Spleen (tissue), 11 donors: ENCODE measurements at regions not wholly inside any gene's neighbourhood (a gene's known extent, or its start where the extent isn't known, plus 50 kb on each side); places are given as distances from the start of the nearest gene placed in this dataset.

Experiments
- DNase-seq: peaks from one replicate; pipeline ENCODE4 v3.0.0-alpha.2; 2020
- H3K27ac ChIP-seq, 8 donors: fragments of 200-600 bp; sonication (generic) in 7 of 8; 1 replicate in 4 of 8; 2 replicates in 4 of 8; pipeline versions ENCODE4 v1.5.0 to v1.8.0; 2016 to 2021; ENCODE audit warnings: inconsistent platforms in 4 of 8, mild to moderate bottlenecking in 4 of 8, moderate library complexity in 1 of 8
- H3K27me3 ChIP-seq, 7 donors: fragments of 200-600 bp; sonication (generic) in 6 of 7; replicated peaks in 1 of 7; 1 replicate in 4 of 7; 2 replicates in 3 of 7; pipeline versions ENCODE4 v1.5.0 to v1.8.0; 2016 to 2021; ENCODE audit warnings: inconsistent platforms in 3 of 7, mild to moderate bottlenecking in 1 of 7
- H3K36me3 ChIP-seq, 6 donors: fragments of 200-600 bp; sonication (generic) in 5 of 6; 1 replicate in 4 of 6; 2 replicates in 2 of 6; pipeline versions ENCODE4 v1.5.0 to v1.8.0; 2016 to 2021; ENCODE audit warnings: inconsistent platforms in 2 of 6
- H3K4me1 ChIP-seq, 6 donors: fragments of 200-600 bp; sonication (generic) in 5 of 6; 1 replicate in 3 of 6; 2 replicates in 3 of 6; pipeline versions ENCODE4 v1.5.0 to v1.8.0; 2016 to 2021; ENCODE audit warnings: inconsistent platforms in 3 of 6
- H3K4me3 ChIP-seq, 8 donors: fragments of 200-600 bp; sonication (generic) in 7 of 8; 1 replicate in 4 of 8; 2 replicates in 4 of 8; pipeline versions ENCODE4 v1.5.0 to v1.8.0; 2016 to 2021; ENCODE audit warnings: inconsistent platforms in 4 of 8, mild to moderate bottlenecking in 4 of 8, moderate library complexity in 2 of 8
- H3K9me3 ChIP-seq, 8 donors: fragments of 200-600 bp; sonication (generic) in 7 of 8; 1 replicate in 4 of 8; 2 replicates in 4 of 8; pipeline versions ENCODE4 v1.5.0 to v1.8.0; 2016 to 2021; ENCODE audit warnings: inconsistent platforms in 4 of 8
- POLR2A ChIP-seq, 3 donors: fragments of 450-650 bp; IDR thresholded peaks; one replicate each; pipeline ENCODE4 v1.5.1; 2017; ENCODE audit warnings: antibody characterized with exemption in 3 of 3, mild to moderate bottlenecking in 1 of 3
- POLR2AphosphoS5 ChIP-seq, 3 donors: sonication (generic); formaldehyde crosslinking; IDR thresholded peaks; one replicate each; pipeline ENCODE4 v1.5.1; 2017; ENCODE audit warnings: antibody characterized with exemption in 3 of 3
- WGBS, 5 donors: extraction: QIAGEN DNeasy Blood & Tissue Kit in 3 of 5; methylation state at CpG; one replicate each; pipeline versions ENCODE4 v1.1.5 to v1.1.7; 2013 to 2018; 5-methylcytosine and 5-hydroxymethylcytosine counted together
- intact Hi-C: fragments of 100-400 bp; cut with DNase I; formaldehyde crosslinking; loops from one replicate; pipeline ENCODE4 v1.15.0; 2023; ENCODE audit warnings: low total_unique reads
- TF ChIP-seq, protein P1 (sequence below), 11 experiments: fragments of 200-600 bp in 7 of 11; fragments of 450-650 bp in 4 of 11; sonication (generic) in 4 of 11; IDR thresholded peaks in 8 of 11; conservative IDR thresholded peaks in 3 of 11; 1 replicate in 7 of 11; 2 replicates in 4 of 11; pipeline versions ENCODE4 v1.4.0 to v1.8.0; 2016 to 2021; ENCODE audit warnings: antibody characterized with exemption in 11 of 11, inconsistent platforms in 4 of 11, mild to moderate bottlenecking in 1 of 11
- donor health status: healthy with polysubstance abuse.
- donor health status: DM: no; HTN: no; CAD: no; lungs with moderate emphysema.
- donor health status: DM: no; HTN: no; CAD: no.
- donor health status: Bipolar disorder and iron deficiency.
- donor health status: healthy.
- donor health status: DM: no; HTN: no; CAD: no.
- donor health status: DM: yes; HTN: yes; CAD: no.

DNA sequence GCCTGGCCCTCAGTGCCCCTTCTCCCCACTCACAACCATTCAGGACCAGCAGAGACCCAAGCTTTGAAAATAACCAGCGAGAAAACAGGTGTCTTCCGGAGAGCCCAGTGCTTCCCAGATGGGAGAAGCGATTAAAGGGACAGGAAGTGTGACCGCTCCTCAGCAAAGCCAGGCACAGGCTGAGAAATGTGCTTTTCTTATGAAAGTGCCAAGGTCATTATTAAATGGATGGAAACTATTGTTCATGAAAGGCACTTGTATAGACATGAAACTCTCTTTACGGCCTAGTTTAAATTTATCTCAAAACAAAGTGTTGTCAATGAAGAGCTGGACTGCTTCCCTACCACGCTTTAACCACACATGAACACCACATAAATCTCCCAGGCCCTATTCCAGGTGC lies 210.4 kb downstream of the SPTSSA start:
- Histone ChIP-seq H3K9me3 (no peaks in the 10 kb centered on the region), H3K27me3 (peaks cover 0 to 6% (median 0%) of the 10 kb centered on the region in 7 donors), H3K36me3 (no peaks in the 10 kb centered on the region), H3K4me3 (no peak overlapping the region), H3K27ac (peak overlapping the region in 6 of 8 donors; percentile 2 to 63 (median 24)), H3K4me1 (peaks cover 0 to 8% (median 0%) of the 10 kb centered on the region in 6 donors)
- DNase-seq: no peak
- 55 to 64% (median 59%) methylated on average over 6 of the region's 6 CpGs for WGBS, 5 donors
- peak in 1 of 3 donors; percentile 49 for TF ChIP-seq POLR2AphosphoS5 (IDR thresholded peaks at IDR 0.05)
- TF ChIP-seq, protein P1, sequence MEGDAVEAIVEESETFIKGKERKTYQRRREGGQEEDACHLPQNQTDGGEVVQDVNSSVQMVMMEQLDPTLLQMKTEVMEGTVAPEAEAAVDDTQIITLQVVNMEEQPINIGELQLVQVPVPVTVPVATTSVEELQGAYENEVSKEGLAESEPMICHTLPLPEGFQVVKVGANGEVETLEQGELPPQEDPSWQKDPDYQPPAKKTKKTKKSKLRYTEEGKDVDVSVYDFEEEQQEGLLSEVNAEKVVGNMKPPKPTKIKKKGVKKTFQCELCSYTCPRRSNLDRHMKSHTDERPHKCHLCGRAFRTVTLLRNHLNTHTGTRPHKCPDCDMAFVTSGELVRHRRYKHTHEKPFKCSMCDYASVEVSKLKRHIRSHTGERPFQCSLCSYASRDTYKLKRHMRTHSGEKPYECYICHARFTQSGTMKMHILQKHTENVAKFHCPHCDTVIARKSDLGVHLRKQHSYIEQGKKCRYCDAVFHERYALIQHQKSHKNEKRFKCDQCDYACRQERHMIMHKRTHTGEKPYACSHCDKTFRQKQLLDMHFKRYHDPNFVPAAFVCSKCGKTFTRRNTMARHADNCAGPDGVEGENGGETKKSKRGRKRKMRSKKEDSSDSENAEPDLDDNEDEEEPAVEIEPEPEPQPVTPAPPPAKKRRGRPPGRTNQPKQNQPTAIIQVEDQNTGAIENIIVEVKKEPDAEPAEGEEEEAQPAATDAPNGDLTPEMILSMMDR (IDR thresholded peaks at IDR 0.05 in 8 of 11, conservative IDR thresholded peaks at IDR 0.05 in 3 of 11): no peak
- intact Hi-C loops: no loop called here

DNA sequence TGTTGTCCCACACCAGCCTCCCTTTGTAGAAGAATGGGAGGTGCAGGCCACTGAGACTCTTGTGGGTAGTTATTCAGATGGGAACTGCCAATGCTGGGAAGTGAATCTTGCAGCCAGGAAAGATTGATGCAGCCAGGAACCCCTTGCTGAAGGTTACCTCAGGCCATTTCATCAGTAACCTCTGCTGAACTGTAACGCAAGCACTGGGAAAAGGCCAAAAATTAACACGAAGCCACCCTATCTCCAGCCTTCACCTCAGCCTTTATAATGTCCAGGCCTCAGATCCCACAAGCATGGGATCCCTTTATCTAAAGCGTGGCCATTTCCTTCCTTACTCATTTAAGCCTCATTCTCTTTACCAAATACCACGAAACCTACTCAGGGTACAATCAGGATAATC lies 211.1 kb downstream of the SPTSSA start:
- H3K9me3 ChIP-seq: no peaks in the 10 kb centered on the region
- DNase-seq: no peak
- H3K27me3 ChIP-seq: no peaks in the 10 kb centered on the region
- no peak for TF ChIP-seq POLR2A (IDR thresholded peaks at IDR 0.05)
- no peak for TF ChIP-seq POLR2AphosphoS5 (IDR thresholded peaks at IDR 0.05)
- TF ChIP-seq, protein P1 (IDR thresholded peaks at IDR 0.05 in 8 of 11, conservative IDR thresholded peaks at IDR 0.05 in 3 of 11): no peak
- peaks cover 0 to 8% (median 0%) of the 10 kb centered on the region in 6 donors for H3K4me1 ChIP-seq
- no peaks in the 10 kb centered on the region for H3K36me3 ChIP-seq
- H3K4me3 ChIP-seq: no peak overlapping the region
- intact Hi-C loops: no loop called here
- 57 to 80% (median 68%) methylated on average over 4 of the region's 4 CpGs for WGBS, 5 donors
- H3K27ac ChIP-seq: peak overlapping the region in 5 of 8 donors; percentile 2 to 30 (median 22)

DNA sequence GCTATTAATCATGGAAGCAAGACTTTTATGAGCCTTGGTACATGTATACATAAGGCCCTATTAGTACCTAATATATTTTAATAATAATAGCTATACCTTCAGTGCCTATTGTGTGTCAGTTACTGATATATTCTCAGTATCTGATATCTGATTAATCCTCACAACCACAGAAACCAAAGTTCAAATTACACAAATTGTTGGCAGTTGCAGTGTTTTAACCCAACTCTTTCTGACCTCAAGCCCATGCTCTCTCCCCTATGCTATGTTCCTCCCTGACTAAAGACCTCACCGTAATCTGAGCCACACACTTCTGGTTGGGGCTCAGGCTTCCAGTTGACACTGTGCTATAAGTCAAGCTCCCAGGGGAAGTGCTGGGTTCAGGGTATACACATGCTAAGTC lies 214.4 kb downstream of the SPTSSA start:
- H3K27ac ChIP-seq: no peak overlapping the region
- H3K4me1 ChIP-seq: peaks cover 0 to 8% (median 0%) of the 10 kb centered on the region in 6 donors
- DNase-seq: no peak
- intact Hi-C loops: no loop called here
- H3K36me3 ChIP-seq: no peaks in the 10 kb centered on the region
- TF ChIP-seq, protein P1 (IDR thresholded peaks at IDR 0.05 in 8 of 11, conservative IDR thresholded peaks at IDR 0.05 in 3 of 11): no peak
- TF ChIP-seq POLR2AphosphoS5 (IDR thresholded peaks at IDR 0.05) (no peak), POLR2A (IDR thresholded peaks at IDR 0.05) (no peak)
- H3K4me3 ChIP-seq: no peak overlapping the region
- H3K9me3 ChIP-seq: no peaks in the 10 kb centered on the region
- H3K27me3 ChIP-seq: no peaks in the 10 kb centered on the region
- 0 to 88% (median 51%) methylated on average over 1 of the region's 1 CpG for WGBS, 5 donors

DNA sequence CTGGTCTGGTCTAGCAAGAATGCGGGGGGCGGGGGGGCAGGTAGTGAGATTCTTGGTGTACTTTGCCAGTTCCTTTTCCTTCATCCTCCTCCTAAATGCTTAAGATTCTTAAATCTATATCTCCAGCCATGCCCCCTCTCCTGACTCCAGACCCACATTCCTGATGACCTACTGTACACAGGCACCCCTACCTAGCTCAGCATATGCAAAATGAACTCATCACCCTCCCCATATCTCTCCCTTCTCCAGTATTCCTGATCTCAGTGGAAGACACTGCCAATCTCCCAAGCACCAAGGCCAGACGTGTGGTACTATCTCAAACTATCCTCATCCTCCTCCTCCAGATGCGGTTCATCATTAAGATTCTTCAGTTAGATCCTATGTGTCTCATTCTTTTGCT lies 215.8 kb downstream of the SPTSSA start:
- Histone ChIP-seq H3K27ac (no peak overlapping the region), H3K4me1 (peaks cover 0 to 2% (median 0%) of the 10 kb centered on the region in 6 donors), H3K4me3 (no peak overlapping the region), H3K36me3 (no peaks in the 10 kb centered on the region), H3K9me3 (no peaks in the 10 kb centered on the region), H3K27me3 (no peaks in the 10 kb centered on the region)
- TF ChIP-seq, protein P1 (IDR thresholded peaks at IDR 0.05 in 8 of 11, conservative IDR thresholded peaks at IDR 0.05 in 3 of 11): no peak
- TF ChIP-seq POLR2AphosphoS5 (IDR thresholded peaks at IDR 0.05) (no peak), POLR2A (IDR thresholded peaks at IDR 0.05) (no peak)
- intact Hi-C loops: no loop called here
- 47 to 90% (median 79%) methylated on average over 4 of the region's 4 CpGs for WGBS, 5 donors
- DNase-seq: no peak
